ENCODE measurements at regions not wholly inside any gene's neighbourhood (a gene's known extent, or its start where the extent isn't known, plus 50 kb on each side); places are given as distances from the start of the nearest gene placed in this dataset.

DNA sequence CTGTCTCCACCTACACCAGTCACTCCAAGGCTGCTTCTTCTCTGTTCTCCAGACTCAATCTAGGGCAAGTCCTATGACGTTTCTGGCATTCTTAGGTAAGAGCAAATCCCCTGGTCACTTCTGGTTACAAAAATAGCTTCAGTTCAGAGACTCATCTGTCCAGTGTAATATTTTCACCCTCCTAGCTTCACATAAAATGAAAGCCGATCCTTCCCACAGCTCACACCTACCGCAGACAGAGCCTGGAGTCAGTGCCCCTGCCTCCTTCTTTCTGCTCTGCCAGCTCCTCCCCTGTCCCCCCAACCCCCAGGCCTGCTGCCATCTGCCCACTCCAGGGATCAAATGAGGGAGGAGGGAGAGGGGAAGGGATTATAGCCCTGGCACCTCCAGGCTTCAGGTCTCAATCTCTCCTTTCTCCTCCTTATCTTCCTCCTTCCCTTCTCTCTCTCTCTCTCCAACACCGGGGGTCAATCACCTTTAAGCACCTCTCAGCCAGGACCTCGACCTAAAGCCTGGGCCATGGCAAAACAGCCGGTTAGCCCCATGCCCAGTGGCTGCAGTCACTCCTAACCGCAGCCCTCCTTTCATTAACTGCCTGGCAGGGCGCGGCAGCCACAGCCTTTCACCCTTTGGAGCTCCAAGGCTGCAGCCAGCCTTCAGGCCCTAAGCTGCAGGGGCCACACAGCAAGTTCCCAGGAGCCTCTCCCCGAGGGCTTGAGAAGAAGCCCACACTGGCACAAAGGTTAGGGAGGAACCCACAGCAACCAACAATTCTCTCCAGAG is 292.6 kb upstream of the MGMT start:
- Mint-ChIP-seq H3K4me3 (no peak overlapping the region), H3K36me3 (ENCODE audit: low read depth) (no peaks in the 10 kb centered on the region), H3K9me3 (no peaks in the 10 kb centered on the region), H3K27ac (no peak overlapping the region), H3K4me1 (peaks cover 49% of the 10 kb centered on the region), H3K27me3 (ENCODE audit: low read depth, poor library complexity) (peaks cover 14% of the 10 kb centered on the region)
- no peak for DNase-seq
- TF ChIP-seq, protein P1, sequence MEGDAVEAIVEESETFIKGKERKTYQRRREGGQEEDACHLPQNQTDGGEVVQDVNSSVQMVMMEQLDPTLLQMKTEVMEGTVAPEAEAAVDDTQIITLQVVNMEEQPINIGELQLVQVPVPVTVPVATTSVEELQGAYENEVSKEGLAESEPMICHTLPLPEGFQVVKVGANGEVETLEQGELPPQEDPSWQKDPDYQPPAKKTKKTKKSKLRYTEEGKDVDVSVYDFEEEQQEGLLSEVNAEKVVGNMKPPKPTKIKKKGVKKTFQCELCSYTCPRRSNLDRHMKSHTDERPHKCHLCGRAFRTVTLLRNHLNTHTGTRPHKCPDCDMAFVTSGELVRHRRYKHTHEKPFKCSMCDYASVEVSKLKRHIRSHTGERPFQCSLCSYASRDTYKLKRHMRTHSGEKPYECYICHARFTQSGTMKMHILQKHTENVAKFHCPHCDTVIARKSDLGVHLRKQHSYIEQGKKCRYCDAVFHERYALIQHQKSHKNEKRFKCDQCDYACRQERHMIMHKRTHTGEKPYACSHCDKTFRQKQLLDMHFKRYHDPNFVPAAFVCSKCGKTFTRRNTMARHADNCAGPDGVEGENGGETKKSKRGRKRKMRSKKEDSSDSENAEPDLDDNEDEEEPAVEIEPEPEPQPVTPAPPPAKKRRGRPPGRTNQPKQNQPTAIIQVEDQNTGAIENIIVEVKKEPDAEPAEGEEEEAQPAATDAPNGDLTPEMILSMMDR (IDR thresholded peaks at IDR 0.05), result no peak

DNA sequence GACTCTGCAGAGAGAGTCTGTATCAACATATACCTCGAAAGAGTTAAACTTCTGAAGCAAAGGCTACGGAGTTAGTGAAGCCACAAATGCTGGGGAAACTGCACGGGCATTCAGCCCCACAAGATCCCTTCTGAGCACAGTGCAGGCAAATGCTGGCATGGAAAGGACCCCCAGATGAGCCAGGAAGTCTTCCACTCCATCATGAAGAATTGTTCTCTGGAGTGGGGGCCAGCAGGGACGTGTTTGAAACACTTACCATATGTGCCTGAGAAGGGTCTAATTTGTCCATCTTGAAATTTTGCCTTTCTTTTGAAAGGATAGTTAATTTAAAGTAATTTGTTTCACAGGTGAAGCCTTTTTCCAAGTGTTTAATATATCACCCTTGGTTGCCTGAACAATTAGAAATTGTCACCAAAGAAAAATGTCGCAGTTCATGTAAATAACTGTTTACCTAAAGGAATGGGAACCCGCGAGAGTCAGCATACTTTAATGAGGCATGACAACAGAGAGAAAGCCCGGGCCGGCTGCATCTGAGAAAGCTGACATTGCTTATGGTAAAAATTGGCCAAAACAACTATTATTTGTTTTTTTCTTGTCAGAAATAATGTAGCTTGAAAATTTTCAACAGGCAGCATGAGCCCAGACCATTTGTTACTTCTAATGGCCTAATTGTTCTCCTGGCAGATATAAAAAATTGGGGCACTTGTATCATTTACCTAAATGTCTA is 287.6 kb upstream of the MGMT start:
- TF ChIP-seq, protein P1 (IDR thresholded peaks at IDR 0.05), result no peak
- H3K27ac Mint-ChIP-seq, result no peak overlapping the region
- peaks cover 18% of the 10 kb centered on the region for H3K27me3 Mint-ChIP-seq (ENCODE audit: low read depth, poor library complexity)
- no peak for DNase-seq
- H3K36me3 Mint-ChIP-seq (ENCODE audit: low read depth), result no peaks in the 10 kb centered on the region
- H3K4me3 Mint-ChIP-seq, result no peak overlapping the region
- no peaks in the 10 kb centered on the region for H3K9me3 Mint-ChIP-seq
- H3K4me1 Mint-ChIP-seq, result peaks cover 51% of the 10 kb centered on the region

DNA sequence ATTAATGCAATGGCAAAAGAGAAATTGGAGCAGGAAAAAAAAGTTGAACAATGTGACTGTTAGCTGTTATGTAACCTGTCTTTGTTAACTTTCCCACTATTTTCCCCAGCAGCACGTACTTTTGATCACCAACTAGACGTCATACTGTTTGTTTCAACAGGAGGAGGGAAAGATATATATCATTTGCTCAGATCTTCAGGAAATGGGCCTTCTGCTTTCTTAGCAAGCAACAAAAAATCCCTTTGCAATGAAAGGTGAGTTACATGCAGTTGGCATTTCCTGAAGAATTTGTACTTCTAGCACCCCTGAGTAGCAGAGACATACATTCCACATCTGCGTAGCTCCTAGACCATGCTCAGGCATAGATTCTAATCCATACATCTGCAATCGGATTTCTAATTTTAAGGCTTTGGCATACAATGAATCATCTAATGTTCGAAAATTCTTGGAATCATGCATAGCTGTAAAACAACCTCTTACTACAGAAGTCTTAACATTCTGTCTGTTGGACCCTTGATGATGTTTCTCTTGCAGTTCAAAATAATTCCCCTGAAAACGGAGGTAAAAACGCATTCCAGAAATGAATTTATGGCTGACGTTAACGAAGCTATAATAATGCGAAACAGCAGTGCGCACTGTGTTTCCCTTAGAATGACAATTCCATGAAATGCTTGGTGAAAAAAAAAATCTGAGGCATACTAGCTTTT is 286.9 kb upstream of the MGMT start:
- TF ChIP-seq, protein P1 (IDR thresholded peaks at IDR 0.05), result no peak
- Mint-ChIP-seq H3K4me3 (no peak overlapping the region), H3K27me3 (ENCODE audit: low read depth, poor library complexity) (peaks cover 15% of the 10 kb centered on the region), H3K4me1 (peaks cover 44% of the 10 kb centered on the region), H3K9me3 (no peaks in the 10 kb centered on the region), H3K27ac (no peak overlapping the region), H3K36me3 (ENCODE audit: low read depth) (no peaks in the 10 kb centered on the region)
- DNase-seq, result no peak

DNA sequence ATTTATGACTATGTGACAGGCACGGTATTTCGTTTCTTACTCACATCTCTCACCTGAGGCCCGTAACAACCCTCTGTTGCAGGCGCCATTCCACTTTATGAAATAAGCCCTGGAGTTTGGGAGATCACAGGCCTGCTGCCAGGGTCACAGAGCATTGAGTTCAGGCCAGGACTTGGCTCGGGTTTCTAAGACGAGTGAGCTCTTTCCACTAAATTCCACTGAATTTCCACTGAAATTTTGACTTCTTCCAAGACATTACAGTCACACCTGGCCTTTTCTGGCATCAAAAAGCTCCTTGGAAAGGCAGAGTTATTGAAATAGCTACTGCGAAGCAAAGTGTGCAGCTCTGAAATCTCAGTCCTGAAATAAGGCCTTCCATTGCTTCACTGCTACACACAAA is 282.8 kb upstream of the MGMT start:
- Mint-ChIP-seq H3K4me3 (no peak overlapping the region), H3K4me1 (peaks cover 10% of the 10 kb centered on the region), H3K27me3 (ENCODE audit: low read depth, poor library complexity) (peaks cover 13% of the 10 kb centered on the region), H3K36me3 (ENCODE audit: low read depth) (no peaks in the 10 kb centered on the region), H3K9me3 (peaks cover 17% of the 10 kb centered on the region), H3K27ac (no peak overlapping the region)
- TF ChIP-seq, protein P1 (IDR thresholded peaks at IDR 0.05), result no peak
- no peak for DNase-seq

DNA sequence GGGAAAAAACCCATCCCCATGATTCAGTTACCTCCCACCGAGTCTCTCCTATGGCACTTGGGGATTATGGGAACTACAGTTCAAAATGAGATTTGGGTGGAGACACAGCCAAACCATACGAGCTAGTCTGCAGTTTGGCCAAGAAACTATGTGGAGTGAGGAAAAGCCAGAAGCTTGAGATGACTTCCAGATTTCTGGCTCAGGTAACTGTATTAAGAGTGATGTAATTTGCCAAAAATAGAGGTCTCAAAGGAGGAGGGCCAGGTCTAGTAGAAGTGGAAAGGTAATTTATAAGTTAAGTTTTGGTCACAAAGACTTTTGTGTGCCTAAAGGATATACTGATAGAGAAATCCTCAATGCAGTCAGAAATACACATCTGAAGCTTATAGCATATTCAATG is 279.7 kb upstream of the MGMT start:
- no peak for DNase-seq
- Mint-ChIP-seq H3K36me3 (ENCODE audit: low read depth) (no peaks in the 10 kb centered on the region), H3K27me3 (ENCODE audit: low read depth, poor library complexity) (peaks cover 11% of the 10 kb centered on the region), H3K4me3 (no peak overlapping the region), H3K27ac (no peak overlapping the region), H3K4me1 (no peaks in the 10 kb centered on the region), H3K9me3 (peaks cover 17% of the 10 kb centered on the region)
- TF ChIP-seq, protein P1 (IDR thresholded peaks at IDR 0.05), result no peak
